Stimulated activated naive CD8-positive, alpha-beta T cell treated with anti-CD3 and anti-CD28 coated beads, Interleukin-15, Interleukin-2, amounts not matched to agents 100 U/mL and 50 U/mL, for 24 hours (primary cell): ENCODE measurements at regions not wholly inside any gene's neighbourhood (a gene's known extent, or its start where the extent isn't known, plus 50 kb on each side); places are given as distances from the start of the nearest gene placed in this dataset.
"Not testable (repeated sequence)": the region's sequence is repeated elsewhere in the genome, so short reads cannot be mapped to it uniquely, and the experiment has no call there.

Experiments
- ATAC-seq: fragments of 150-1000 bp; cut with Tn5 transposase; one replicate; pipeline ENCODE4 v1.10.0; 2021
- DNase-seq: peaks from one replicate; pipeline ENCODE4 v3.0.0; 2021

DNA sequence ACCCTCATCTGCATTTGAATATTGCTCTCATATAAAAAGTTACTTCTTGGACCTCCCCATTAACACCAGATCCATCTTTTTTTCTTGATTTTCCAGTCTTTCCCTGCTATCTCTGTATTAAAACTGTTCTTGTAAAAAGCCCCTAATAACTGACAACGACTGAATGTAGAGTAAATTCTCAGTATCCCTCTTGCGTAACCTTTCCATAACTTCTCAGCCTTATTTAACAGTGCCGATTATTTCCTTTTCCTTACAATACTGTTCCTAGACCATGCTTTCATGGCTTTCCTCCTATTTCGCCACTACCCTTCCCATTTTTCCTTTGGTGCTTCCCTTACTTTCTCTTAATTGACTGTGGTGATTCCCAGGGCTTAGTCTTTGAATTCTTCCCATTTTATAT, 348.9 kb upstream of the DSEL start:
- ATAC-seq (no peak), DNase-seq (no peak)

DNA sequence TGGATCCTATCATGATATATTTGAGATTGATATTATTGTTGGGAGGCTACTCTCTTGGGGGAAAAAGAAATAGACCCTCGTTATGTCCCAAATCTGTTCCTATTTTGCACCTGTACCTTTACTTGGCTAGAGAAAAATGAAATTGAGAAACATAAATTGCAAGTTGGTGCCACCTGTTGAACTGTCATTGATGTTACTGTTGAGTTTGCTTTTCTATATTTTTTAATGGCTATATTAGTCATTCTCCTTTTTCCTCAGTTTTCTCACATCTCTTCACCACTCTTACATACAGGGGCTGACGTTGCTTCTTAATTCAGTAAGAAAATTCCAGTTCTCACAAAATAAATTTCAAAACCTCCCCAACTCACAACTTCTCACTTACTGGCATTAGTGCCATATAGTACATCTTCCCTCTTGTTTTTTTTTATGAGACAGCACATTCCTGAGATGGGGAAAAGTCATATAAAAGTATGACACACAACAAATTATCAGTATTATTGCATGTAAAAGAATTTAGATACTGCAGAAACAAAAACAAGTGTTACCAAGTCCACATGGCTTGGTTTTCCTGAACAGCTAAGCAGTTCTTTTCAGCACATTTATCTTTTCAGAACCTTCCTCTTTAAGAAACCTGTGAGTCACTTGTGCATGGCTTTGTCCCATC, 348.3 kb upstream of the DSEL start:
- DNase-seq (no peak), ATAC-seq (no peak)

DNA sequence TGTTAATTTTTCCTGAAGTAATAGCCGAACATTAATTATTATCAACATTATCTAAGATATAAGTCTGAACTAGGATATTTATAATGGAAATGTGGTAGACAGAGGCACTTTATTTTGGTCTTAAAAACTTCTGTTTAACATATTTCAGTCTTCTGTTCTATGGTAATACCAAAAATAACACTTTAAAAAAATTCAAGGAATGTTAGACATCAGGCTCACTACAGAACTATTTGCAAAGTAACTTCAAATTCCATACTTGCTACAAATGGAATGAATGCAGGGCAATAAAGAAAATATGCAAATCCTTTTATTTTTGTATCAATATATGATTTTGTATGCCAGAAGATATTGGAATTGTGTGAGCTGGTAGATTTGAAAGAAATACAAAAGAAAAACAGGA, 345.5 kb upstream of the DSEL start:
- ATAC-seq = no peak
- DNase-seq = no peak

DNA sequence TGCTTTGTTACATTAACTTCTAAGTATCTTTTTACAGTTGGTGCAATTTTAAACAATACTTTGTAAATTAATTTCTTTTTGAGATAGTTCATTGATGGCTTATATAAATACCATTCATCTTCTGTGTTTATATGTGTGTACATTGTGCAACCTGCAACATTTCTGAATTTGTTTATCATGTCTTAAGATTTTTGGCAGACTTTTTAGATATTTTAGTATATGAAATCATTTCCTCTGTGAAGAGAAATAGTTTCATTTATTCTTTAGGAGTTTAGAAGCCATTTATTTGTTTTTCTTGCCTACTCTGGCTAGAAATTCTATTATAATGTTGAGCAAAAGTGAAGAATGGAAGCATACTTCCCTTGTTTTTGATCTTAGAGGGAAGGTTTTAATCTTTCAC, 337.8 kb upstream of the DSEL start:
- ATAC-seq = no peak
- DNase-seq = no peak

DNA sequence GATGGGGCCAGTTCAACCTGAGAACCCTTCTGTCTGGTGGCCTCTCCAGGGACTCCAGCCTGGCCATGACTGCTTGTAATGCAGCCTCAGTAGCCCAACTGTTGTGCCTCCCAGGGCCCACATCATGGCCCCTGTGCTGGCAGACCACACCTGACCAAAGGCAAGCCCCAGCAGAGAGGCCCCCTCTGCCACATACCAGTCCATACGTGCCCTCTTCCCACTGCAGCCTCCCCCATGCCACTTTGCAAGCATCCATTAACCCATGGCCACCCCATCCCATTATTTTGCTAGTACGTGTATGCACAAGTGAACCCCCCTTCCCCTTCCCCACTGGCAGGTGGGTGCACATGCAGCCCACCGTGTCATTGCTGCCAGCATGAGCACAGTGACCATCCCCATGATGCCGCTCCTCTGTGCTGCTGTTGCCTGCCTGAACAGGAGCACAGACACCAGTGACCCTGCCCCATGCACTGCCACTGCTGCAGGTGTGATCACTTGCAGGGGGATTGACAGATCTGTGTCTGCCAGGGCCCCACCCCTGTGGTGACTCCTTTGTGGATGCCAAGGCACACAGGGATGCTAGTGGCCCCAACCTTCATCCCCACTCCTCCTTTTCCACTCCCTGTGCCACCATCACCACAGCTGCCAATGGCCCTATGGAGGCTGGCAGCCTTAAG, 330.0 kb upstream of the DSEL start:
- ATAC-seq = peak; percentile 43

DNA sequence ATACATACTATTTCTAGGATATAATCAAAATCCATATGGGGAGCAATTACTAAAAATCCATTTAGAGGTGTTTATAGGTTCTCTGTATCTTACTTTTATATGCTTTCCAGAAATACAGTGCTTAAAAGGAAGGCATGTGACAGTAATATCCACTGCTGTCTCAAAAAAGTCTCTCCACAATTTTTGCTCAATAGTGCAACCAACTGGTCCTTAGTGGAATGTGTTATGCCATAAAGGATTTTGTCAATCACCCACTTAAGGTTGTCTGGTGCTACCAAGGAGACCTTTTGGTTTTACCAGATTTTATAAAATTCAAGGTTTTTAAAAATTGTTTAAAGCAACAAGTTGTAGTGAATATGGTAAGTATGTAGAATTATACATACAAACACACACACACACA, 328.5 kb upstream of the DSEL start:
- ATAC-seq (no peak), DNase-seq (no peak)

More for the DNA sequence above, 330.0 kb upstream of the DSEL start:
- no peak for DNase-seq

DNA sequence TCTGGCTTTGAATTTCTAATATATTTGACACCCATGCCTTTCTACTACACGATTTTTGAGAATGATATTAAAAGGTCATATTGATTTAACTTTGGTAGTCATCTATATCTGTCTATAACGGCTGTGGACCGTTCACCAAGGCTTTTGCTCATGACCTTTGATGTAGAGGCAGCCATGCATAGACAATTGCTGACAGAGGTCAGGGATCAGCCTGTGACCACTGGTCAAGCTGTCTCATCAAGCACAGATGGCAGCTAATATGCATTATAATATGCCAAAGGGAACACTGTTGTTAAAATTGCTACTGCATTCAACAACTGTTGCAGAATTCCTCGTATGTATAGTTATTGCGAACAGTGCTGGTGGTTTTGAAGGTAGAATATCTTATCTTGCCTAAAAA, 323.9 kb upstream of the DSEL start:
- ATAC-seq = no peak

DNA sequence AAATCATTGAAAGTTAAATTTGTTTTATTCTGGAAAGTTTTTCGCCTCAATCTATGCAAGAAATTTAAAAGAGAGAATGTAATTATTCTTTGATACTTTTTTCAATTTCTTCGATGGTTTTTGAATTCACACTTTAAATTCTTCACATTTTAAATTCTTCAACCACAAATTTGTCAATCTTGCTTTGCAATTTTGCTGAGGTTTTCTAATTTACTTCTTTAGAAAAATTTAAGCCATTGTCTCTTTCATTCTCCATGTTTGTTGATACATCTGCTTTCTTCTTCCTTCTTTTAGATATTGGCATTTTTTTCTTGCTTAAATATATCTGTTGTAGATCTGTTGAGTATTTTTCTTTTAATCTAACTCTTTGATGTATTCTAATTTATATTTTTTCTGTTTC, 301.9 kb upstream of the DSEL start:
- ATAC-seq (no peak), DNase-seq (no peak)

More for the DNA sequence above, 323.9 kb upstream of the DSEL start:
- no peak for DNase-seq

DNA sequence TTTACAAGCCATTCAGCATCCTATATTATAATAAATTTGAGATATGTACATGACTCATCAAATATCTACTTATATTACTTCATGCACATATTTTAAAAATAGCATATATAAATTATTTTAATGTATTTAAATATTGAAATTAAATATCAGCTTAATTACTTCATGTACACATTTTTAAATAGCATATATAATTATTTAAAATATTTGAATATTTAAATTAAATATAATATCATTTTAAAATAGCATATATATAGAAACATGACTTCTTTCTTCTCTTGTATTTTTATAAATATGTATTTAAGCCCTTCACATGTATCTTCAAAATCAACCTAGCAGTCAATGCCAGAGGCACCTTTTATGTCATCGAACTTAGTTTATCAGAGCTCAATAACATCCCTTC, 298.8 kb upstream of the DSEL start:
- DNase-seq = no peak
- no peak for ATAC-seq

DNA sequence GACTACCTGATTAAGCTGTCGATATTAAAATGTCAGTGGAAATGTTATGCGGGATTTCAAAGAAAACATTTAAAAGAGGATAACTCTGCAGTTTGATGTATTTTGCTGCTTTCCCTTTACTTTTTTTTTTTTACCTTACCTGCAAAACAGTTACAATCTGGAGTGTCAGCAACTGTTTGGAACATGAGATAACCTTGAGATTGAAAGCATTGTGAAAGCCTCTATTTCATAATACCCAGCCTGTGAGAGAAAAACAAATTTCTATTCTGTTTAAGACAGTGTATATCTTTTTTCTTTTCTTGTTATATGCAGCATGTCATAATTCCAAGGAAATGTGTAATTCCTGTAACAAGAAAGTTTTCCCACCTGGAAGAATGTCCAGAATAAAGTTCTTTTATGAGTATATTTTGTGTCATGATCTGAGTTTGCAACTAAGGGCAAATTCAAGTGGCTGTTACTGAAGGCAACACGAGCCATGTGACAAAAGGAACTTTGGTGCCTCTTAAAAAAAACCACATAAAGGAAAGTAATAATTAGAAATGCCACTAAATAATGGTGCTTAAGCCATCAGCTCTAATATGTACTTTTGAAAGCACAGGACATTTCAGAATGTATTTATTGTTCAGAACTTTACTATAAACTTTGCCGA, 297.0 kb upstream of the DSEL start:
- ATAC-seq = no peak
- no peak for DNase-seq

DNA sequence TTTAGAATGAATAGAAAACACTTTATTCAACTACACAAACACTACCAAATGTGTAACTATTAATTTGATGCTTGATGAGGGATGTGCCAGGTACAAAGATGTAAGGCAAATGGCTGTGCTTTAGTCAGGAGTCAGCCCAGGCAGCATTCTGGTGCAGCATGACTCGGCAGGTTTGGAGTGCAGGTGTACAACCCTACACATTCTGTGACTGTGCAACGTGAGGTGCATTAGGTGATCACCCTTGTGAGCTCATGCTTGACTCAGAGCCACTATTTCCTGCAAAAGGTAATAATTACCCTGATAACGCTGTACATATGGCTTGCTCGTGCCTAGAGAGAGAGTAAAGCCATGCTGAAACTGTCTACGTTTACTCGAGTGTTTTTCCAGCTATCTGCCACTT, 288.7 kb upstream of the DSEL start:
- no peak for ATAC-seq

DNA sequence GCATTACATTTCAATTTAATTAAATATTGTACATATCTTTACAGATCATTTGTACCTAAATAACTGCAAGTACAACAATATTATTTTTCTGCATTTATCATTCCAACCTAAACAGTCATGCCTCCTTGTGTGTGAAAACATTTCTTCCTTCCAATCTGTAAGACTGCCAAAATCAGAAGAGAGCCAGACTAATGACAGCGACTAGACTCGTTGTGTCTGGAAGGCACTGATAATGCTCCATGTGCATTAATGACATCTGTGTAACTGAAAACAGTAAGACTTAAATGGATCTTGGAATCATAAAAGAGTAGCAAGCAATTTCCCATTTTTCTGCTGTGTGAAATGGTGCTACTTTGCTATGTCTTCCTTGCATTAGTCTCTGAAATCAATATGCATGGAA, 278.0 kb upstream of the DSEL start:
- ATAC-seq (no peak), DNase-seq (no peak)

More for the DNA sequence above, 288.7 kb upstream of the DSEL start:
- no peak for DNase-seq

DNA sequence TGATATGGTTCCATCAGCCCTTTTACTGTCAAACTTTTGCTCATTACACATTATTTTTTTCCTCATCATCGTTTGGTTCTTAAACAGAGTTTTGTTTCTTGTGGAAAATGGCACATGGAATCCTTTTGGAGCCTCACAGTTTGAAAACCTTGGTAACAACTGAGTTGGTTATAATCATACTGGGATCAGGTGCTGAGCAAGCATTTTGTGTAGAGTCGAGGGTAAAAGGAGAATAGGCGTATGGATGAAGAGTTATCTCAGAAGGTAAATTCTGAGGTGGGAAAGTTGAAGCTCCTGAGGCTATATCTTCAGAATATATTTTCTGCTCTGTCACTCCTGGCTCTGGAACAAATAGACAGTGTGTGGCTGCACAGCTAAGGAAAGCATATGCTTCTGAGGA, 274.0 kb upstream of the DSEL start:
- no peak for ATAC-seq

DNA sequence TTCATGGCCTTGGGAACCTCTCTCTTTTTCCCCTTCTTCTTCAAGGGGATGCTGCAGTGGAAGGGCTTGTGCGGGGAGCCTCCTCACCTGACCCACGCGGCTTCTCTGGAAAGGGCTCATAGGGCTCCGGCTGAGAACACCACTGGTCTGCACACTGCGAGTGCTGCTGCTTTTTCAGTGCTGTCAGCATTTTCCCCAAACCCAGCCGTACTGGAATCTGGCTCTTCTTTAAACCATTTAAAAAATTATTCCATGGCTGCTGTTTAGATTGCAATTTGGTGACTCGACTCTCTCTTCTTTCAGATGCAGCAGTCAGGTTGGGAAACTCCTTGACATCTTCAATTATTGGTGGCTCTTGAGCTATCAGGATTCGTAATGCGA, 272.6 kb upstream of the DSEL start:
- DNase-seq = no peak
- no peak for ATAC-seq

More for the DNA sequence above, 274.0 kb upstream of the DSEL start:
- DNase-seq = no peak

DNA sequence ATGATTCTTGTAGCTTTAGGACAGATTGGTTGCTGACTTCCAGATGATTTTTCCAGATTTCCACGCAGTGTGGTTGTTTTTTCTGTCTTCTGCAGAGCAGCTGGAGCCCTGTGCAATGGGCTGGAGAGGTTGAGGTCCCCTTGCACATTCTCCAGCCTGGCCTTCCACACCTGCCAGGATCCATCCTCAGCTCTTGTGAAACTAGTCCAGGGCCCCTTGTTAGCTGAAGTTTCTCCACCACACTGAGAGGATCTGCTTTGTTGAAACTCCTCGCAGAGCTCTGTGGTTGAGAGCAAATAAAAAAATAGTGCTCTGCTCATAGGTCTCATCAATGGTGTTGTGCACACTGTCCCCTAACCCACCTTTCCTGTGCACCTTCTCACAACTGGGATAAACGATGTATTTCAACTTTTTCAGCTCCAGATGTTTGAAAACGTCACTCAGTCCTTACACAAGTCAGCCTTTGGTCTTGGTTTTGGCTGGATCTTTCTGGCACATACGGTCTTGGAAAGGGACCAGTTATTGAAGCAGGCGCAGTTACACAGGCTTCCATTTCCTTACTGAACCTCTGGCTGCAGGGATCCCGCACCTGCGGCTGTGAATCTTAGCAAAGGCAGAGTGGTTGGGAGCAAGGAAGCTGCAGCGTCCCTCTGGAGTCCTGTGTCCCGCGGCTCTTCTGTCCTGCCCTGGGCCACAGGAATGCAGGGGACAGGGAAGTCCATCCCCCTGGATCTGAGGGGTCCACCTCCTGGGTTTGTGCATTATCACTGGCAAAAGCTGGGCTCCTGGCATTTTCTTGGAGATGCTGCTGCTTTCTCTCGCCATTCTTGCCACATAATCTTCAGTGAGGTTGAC, 272.0 kb upstream of the DSEL start:
- ATAC-seq = no peak
- no peak for DNase-seq

DNA sequence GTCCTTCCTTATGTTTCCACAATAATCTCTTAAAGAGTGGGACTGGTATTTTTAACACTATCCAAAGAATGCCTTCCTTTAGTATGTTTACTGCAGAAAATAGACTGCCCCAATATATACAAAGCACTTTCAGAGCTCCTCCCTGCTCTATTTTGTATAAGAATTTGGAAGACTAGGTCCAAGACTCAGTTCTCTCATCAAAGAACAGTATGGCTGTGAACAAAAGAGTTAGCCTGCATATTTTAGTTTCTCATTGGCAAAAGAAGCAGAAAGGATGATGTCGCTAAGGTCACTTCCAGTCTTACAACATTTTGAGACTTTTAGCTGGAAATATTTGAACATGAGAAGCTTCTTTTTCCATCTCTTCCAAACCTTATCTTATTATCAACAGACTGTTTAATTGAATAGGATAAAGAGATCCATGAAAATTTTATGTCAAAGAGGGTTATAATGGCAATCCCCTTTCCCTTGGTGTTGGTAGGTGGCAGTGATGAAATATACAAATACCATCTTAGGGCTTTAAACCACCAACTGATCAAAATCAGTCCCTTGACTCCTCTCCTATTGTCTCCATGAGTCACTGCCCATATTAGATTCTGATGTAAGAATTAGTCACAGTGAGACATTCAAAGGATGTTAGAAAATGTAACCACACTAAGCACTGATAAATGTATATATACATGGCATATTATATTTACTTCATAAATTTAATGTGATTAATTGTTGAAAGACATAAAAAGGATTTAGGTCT, 266.9 kb upstream of the DSEL start:
- peak; percentile 94 for ATAC-seq
- DNase-seq = no peak

DNA sequence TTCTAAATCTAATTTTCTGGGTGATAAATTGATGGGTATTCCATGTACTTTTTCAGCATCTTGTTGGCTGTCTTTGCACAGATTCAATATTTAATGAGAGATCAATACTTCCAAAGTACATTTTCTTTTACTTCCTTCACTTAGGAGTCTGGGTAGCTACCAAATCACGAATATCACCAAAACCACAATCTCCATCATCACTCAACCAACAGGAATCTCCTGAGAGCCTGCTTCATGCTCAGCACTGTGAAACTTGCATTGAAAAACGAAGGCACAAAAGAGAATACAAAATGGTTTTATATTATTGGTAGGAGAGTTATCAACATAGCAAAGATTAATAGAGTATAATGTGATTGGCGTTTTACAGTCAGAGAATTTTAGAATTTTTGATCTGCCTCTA, 261.5 kb upstream of the DSEL start:
- ATAC-seq = no peak
- no peak for DNase-seq

DNA sequence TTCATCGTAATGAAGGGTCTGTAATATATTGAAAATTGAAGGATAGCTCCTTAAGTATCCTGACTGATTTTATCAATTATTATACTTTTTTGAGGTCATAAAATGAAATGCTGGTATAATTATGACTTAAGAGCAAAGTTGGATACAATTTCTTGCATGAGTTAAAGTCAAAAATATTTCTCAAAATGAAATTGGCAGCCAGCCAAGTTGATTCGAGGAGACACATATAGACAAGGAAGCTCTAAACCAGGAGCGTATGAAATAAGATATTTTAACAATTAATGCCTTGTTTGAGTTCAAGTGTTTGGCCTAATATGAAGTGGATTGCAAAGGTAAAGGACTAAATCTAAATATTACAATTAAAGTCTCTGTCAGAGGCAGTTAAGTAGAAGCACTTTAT, 260.4 kb upstream of the DSEL start:
- DNase-seq (no peak), ATAC-seq (no peak)

DNA sequence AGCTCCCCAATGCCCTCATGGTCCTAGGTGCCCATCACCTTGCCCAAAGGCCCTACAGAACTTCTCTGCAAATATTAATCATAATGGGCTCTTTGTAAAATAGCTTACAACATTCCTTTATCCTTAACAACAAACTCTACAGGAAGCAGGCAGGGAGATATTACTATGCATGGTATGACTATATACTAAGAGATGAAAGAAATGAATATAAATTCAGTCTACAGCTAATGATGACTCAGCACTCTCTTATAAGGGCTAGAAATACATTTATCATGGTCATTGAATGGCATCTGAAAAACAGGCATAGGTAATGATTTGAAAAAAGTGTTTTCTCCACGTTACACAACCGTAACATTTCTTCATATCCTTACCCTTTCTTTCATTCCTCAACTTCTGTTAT, 254.8 kb upstream of the DSEL start:
- ATAC-seq = no peak
- DNase-seq = no peak

DNA sequence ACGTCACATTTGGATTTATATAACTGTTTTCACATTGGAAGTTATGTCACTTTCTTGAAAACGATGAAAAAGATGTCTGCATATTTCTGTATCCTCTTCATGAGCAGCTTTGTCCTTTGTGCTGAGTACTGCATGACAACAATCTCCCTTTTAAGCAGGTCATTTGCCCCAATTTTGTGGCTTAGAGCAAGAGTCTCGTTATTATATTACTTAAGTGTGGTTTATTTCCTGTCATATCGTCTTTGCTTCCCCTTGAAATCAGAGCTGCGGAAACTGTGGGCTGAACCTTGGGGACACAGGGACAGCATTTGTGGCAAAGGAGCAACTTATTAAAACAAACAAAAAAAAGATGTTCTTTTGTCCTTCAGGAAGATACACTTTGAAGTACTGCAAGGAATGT, 254.0 kb upstream of the DSEL start:
- ATAC-seq = no peak
- DNase-seq = no peak

DNA sequence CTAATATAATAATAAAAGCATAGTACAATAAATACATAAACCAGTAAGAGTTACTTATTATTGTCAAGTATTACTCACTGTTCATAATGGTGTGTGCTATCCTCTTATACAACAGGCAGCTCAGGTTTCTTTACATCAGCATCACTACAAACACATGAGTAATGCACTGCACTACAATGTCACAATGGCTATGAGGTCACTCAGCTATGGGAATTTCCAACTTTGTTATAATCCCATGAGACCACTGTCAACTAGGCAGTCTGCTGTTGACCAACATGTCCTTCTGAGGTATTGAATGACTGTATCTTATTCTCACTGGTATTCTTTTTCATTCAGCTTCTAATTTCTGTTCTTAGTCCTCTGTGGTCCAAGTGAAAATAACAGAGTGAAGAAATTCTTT, 250.4 kb upstream of the DSEL start:
- ATAC-seq = no peak
- DNase-seq = no peak

DNA sequence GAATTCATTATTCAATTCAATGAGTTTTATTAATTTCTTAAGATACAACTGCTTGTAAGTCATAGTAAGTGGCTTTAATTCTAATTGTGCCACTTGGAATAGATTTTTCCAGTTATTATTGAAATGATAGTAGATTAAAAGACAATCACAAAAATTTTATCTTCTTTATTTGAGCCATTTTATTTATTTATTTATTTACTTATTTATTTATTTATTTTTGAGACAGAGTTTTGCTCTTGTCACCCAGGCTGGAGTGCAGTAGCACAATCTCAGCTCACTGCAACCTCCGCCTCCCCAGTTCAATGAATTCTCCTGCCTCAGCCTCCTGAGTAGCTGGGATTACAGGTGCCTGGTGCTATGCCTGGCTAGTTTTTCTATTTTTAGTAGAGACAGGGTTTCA, 235.7 kb upstream of the DSEL start:
- not testable (repeated sequence) for ATAC-seq

More for the DNA sequence above, 235.7 kb upstream of the DSEL start:
- DNase-seq = not testable (repeated sequence)
